ENCODE measurements at regions not wholly inside any gene's neighbourhood (a gene's known extent, or its start where the extent isn't known, plus 50 kb on each side); places are given as distances from the start of the nearest gene placed in this dataset.

DNA sequence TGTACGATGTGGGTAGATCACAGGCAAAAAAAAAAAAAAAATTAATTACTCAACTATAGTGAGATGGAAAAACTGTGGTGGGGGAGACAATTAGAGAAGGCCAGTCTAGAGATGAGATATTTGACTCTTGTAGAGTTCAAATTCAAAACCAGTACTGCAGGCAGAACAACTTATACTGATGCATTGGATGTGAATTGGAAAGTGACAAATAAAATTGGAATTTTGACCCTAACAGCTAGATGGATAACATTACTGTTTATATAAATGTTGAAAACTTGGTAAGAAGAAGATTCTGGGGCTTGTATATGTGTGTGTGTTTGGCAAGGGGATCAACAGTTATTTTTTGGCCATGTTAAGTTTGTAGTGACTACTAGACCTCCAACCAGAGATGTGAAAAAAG lies 256.9 kb downstream of the RND3 start:
- Mint-ChIP-seq H3K27ac (peak overlapping the region; percentile 30), H3K4me3 (ENCODE audit: low read depth) (peak overlapping the region; percentile 0), H3K9me3 (ENCODE audit: low read depth) (no peaks in the 10 kb centered on the region), H3K4me1 (ENCODE audit: low read depth) (peaks cover 38% of the 10 kb centered on the region), H3K27me3 (peaks cover 11% of the 10 kb centered on the region), H3K36me3 (ENCODE audit: insufficient read depth) (no peaks in the 10 kb centered on the region)
- TF ChIP-seq, protein P1, sequence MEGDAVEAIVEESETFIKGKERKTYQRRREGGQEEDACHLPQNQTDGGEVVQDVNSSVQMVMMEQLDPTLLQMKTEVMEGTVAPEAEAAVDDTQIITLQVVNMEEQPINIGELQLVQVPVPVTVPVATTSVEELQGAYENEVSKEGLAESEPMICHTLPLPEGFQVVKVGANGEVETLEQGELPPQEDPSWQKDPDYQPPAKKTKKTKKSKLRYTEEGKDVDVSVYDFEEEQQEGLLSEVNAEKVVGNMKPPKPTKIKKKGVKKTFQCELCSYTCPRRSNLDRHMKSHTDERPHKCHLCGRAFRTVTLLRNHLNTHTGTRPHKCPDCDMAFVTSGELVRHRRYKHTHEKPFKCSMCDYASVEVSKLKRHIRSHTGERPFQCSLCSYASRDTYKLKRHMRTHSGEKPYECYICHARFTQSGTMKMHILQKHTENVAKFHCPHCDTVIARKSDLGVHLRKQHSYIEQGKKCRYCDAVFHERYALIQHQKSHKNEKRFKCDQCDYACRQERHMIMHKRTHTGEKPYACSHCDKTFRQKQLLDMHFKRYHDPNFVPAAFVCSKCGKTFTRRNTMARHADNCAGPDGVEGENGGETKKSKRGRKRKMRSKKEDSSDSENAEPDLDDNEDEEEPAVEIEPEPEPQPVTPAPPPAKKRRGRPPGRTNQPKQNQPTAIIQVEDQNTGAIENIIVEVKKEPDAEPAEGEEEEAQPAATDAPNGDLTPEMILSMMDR (IDR thresholded peaks at IDR 0.05; ENCODE audit: unreplicated experiment) = no peak
- no peak for DNase-seq (ENCODE audit: low spot score, unreplicated experiment)

DNA sequence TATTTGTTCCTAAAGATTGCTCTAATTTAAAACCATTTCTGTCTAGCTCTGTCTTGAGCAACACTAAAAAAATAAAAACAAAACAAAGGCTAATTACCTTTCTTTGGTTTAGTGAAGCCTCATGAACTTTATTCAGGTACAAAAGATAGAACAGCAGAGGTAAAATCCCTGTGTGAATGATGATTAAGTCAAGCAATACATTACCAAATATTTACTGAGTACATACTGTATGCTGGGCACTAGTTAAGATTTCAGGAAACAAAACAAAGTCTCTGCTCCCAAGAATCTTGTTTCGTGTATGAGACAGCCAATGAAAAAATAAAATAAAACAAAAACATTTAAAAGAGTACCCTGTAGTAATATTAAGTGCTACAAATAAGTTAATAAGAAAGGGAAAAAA lies 257.5 kb downstream of the RND3 start:
- peaks cover 7% of the 10 kb centered on the region for H3K27me3 Mint-ChIP-seq
- H3K36me3 Mint-ChIP-seq (ENCODE audit: insufficient read depth) = no peaks in the 10 kb centered on the region
- peaks cover 38% of the 10 kb centered on the region for H3K4me1 Mint-ChIP-seq (ENCODE audit: low read depth)
- H3K27ac Mint-ChIP-seq = peak overlapping the region; percentile 30
- H3K9me3 Mint-ChIP-seq (ENCODE audit: low read depth) = no peaks in the 10 kb centered on the region
- H3K4me3 Mint-ChIP-seq (ENCODE audit: low read depth) = peak overlapping the region; percentile 0
- no peak for DNase-seq (ENCODE audit: low spot score, unreplicated experiment)
- TF ChIP-seq, protein P1 (IDR thresholded peaks at IDR 0.05; ENCODE audit: unreplicated experiment) = no peak

DNA sequence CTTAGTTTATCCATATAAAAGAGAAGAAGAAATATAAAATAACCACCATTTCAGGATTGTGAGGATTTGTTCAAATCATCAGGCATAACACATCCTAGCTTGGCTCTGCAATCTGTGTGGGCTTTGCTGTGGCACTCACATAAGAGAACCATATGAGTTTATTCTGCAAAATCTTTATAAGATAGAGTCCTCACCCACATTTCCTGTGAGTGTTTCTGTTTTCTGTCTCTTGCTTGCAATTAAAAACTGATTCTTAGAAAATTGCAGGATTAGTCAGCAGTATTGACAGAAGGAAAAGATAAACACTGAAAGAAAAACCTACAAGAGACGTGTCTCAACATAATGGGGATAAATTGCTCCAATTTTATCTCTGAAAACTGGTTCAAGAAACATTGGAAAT lies 258.5 kb downstream of the RND3 start:
- no peaks in the 10 kb centered on the region for H3K9me3 Mint-ChIP-seq (ENCODE audit: low read depth)
- peak overlapping the region; percentile 29 for H3K27ac Mint-ChIP-seq
- no peak overlapping the region for H3K4me3 Mint-ChIP-seq (ENCODE audit: low read depth)
- H3K4me1 Mint-ChIP-seq (ENCODE audit: low read depth) = peaks cover 38% of the 10 kb centered on the region
- peaks cover 3% of the 10 kb centered on the region for H3K27me3 Mint-ChIP-seq
- H3K36me3 Mint-ChIP-seq (ENCODE audit: insufficient read depth) = no peaks in the 10 kb centered on the region
- no peak for DNase-seq (ENCODE audit: low spot score, unreplicated experiment)
- TF ChIP-seq, protein P1 (IDR thresholded peaks at IDR 0.05; ENCODE audit: unreplicated experiment) = no peak

DNA sequence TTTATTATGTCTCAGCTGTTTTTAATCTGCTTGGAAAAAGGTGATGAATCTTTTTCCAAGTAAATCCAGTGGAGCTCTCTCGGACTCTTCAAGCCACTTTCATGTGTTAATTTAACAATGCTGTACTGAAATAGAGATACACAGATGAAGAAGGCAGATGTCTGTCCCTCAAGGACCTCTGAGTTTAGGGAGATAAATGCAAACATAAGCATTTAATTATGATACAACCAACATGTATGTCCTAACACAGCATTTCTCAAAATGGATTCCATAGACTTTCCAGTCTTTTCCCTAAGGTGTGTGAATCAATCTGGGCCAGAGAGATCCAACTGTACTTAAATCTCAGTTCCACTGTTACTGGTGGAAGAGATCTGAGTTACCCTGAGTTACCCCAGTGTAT lies 262.4 kb downstream of the RND3 start:
- Mint-ChIP-seq H3K36me3 (ENCODE audit: insufficient read depth) (no peaks in the 10 kb centered on the region), H3K9me3 (ENCODE audit: low read depth) (no peaks in the 10 kb centered on the region), H3K4me3 (ENCODE audit: low read depth) (no peak overlapping the region), H3K4me1 (ENCODE audit: low read depth) (peaks cover 28% of the 10 kb centered on the region), H3K27ac (no peak overlapping the region), H3K27me3 (peaks cover 3% of the 10 kb centered on the region)
- DNase-seq (ENCODE audit: low spot score, unreplicated experiment) = no peak
- TF ChIP-seq, protein P1 (IDR thresholded peaks at IDR 0.05; ENCODE audit: unreplicated experiment) = no peak

DNA sequence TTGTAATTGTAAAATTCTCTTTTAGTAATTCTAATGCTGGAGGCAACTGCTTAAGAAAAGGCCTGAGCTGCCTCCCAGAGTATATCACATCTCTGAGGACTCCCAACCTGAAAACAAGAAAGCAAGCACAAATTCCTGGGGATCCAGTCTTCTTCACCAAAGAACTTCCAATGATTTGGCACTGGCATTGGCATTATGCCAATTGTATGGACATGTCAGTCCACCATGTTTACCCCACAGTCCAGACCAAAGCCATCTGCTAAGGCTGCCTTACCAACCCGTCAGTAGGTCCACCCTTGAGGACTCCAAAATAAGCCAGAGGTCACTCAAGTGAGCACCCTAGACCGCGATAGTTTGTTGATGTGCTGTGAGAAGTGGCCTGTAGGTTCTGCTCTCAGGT lies 263.1 kb downstream of the RND3 start:
- peaks cover 3% of the 10 kb centered on the region for H3K27me3 Mint-ChIP-seq
- DNase-seq (ENCODE audit: low spot score, unreplicated experiment) = no peak
- no peak overlapping the region for H3K27ac Mint-ChIP-seq
- H3K36me3 Mint-ChIP-seq (ENCODE audit: insufficient read depth) = no peaks in the 10 kb centered on the region
- TF ChIP-seq, protein P1 (IDR thresholded peaks at IDR 0.05; ENCODE audit: unreplicated experiment) = no peak
- H3K4me1 Mint-ChIP-seq (ENCODE audit: low read depth) = peaks cover 23% of the 10 kb centered on the region
- no peak overlapping the region for H3K4me3 Mint-ChIP-seq (ENCODE audit: low read depth)
- no peaks in the 10 kb centered on the region for H3K9me3 Mint-ChIP-seq (ENCODE audit: low read depth)
